T47D (cell line): ENCODE measurements at regions not wholly inside any gene's neighbourhood (a gene's known extent, or its start where the extent isn't known, plus 50 kb on each side); places are given as distances from the start of the nearest gene placed in this dataset.
A peak's percentile ranks its signal among the peaks of the same experiment; 100 is the strongest.

Experiments
- DNase-seq, 2 experiments: peaks; one replicate each; pipeline versions ENCODE4 v3.0.0 to v3.0.0-alpha.2; 2011 to 2012; ENCODE audit warnings: low read depth in 1 of 2, low spot score in 1 of 2
- JUND ChIP-seq: IDR thresholded peaks from 2 replicates; pipeline ENCODE4 v1.6.1; 2012; ENCODE audit warnings: low read depth
- in situ Hi-C: cut with HindIII; loops from 2 replicates; pipeline ENCODE4 v1.10.0; 2016; ENCODE audit warnings: low sequenced_read_pairs, low pct_unique_long_range_greater_than_20kb

DNA sequence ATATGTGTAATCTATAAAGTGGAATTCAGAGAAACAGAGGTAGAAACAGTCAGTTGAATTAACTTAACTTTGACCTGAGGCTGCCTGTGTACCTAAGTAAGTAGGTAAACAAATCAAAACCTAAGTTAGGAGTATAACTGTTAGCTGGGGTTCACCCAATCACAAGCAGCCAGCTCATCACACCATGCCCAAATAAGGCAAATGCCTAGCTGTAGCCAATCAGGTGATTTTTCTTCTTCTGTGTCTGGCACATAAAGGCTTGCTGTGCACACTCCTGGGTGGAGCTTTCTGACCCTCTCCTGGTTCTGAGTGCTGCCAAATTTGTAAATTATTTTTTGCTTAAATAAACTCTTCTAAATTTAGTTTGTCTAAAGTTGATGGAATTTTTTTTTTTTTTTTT lies 54.7 kb upstream of the TRIM39 start:
- no peak for TF ChIP-seq JUND
- in situ Hi-C loops = no loop called here
- peak in 1 of 2 experiments; percentile 69 for DNase-seq

DNA sequence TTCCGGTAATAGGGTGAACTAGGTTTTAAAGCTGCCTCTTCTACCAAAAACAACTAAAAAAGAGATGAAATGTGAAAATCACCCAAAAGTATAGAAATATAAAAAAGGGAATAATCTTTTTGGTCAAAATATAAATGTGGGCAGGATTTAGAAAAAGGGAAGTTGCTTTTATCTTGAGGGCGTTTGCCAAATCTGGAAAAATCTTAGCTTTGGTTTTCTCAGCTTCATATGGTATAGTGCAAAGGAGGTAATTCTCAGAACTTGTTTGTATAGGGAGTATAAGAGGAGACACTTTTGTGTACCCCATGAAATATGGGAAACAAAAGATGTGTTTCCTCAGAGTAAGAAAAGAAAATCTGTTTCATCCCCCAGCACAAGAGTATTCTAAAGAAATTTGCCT lies 54.2 kb upstream of the TRIM26 start:
- no peak for TF ChIP-seq JUND
- in situ Hi-C loops = no loop called here
- no peak for DNase-seq

- DNase-seq = no peak
- TF ChIP-seq JUND = no peak
- in situ Hi-C loops = no loop called here
Observed at GRCh38 chr6:30265594-30265993, 52.4 kb upstream of the TRIM26 start.

DNA sequence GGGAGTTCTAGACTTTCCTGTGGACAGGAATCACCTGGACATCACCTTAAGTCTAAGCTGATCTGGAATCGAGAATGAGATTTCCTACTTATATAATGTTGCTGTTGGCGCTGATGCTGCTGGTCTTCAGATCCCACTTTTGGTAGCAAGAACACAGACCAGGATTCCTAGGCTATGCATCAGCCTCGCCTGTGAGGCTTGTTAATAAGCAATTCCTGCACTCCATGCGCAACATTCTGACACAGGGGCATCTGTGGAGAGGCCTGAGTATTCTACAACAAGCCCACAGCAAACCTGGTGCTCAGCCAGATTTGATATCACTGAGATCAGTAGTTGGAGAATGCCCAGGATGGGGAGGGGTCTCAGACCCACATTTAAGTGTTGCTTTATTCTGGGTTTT lies 52.0 kb upstream of the TRIM26 start:
- no peak for DNase-seq
- no peak for TF ChIP-seq JUND
- in situ Hi-C loops = no loop called here

- DNase-seq = no peak
- in situ Hi-C loops = no loop called here
- TF ChIP-seq JUND = no peak
Observed at GRCh38 chr6:30264743-30265142, 51.5 kb upstream of the TRIM26 start.

DNA sequence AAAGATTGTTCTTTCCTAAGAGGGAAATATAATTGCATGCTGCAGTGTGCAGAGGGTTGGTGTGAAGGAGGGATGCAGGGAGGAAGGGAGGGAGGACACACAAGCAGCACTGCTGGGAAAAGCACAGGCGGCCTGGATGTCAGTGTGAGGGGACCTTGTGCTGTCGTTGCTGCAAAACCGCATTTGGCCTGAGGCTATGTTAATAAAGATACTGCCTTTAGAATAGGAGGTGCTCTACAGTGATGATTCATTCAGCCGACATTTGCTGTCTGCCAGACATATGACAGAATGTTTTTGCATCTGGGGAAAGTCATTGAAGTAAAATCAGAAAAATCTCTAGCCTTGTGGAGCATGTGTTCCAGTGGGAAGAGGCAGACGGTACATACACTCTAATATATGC lies 50.5 kb upstream of the TRIM26 start:
- TF ChIP-seq JUND = no peak
- in situ Hi-C loops = no loop called here
- no peak for DNase-seq
